Adrenal gland (tissue), 5 donors: ENCODE measurements at regions not wholly inside any gene's neighbourhood (a gene's known extent, or its start where the extent isn't known, plus 50 kb on each side); places are given as distances from the start of the nearest gene placed in this dataset.

Experiments
- POLR2A ChIP-seq, 2 donors: fragments of 450-650 bp; IDR thresholded peaks; one replicate each; pipeline ENCODE4 v1.6.1; 2017; ENCODE audit warnings: antibody characterized with exemption in 2 of 2, mild to moderate bottlenecking in 2 of 2, moderate library complexity in 1 of 2
- TF ChIP-seq, protein P1 (sequence below), 6 experiments: fragments of 450-650 bp in 4 of 6; fragments of 200-600 bp in 2 of 6; sonication (generic) in 1 of 6; IDR thresholded peaks; 1 replicate in 5 of 6; 2 replicates in 1 of 6; pipeline versions ENCODE4 v1.5.1 to v1.8.0; 2016 to 2021; ENCODE audit warnings: antibody characterized with exemption in 6 of 6, mild to moderate bottlenecking in 2 of 6, moderate library complexity in 1 of 6
- donor health status: DM: no; HTN: no; CAD: no.

DNA sequence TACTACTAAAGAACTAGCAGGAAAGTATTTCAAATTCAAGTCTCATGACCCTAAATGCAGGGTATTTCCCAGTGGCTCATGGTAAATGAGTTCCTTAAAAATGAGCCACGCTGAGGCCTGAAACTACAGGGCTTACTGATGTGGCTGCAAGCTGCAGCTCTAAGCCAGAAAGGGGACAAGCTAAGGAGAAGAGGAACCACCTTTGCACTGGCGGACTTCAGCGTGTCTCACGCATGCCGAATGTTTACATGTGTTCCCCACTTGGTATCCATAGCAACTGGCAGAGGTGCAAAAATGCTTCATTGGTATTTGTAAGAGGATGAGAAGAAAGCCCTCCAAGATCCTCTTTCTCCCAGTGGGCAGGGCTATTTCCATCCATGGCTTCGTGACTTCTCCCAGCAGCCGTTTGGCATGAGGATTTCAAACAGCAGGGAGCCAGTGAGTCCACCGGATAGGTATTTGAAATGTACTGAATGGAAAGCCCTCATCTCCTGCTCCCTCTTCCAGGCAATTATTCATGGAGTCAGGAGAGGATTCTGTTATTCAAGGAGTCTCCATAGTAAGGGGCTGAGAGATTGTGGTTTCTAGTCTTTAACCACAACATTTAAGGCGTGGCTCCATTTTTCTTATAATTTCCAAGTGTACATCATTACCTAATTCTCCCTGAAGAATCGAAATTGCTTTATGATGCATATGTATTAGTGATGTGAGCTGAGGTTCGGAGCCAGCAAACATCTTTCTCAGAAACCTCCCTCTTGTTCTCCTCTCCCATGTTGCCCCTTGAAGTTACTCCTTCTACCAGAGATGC, 55.3 kb upstream of the CD44 start:
- no peak for TF ChIP-seq POLR2A (IDR thresholded peaks at IDR 0.05)
- TF ChIP-seq, protein P1, sequence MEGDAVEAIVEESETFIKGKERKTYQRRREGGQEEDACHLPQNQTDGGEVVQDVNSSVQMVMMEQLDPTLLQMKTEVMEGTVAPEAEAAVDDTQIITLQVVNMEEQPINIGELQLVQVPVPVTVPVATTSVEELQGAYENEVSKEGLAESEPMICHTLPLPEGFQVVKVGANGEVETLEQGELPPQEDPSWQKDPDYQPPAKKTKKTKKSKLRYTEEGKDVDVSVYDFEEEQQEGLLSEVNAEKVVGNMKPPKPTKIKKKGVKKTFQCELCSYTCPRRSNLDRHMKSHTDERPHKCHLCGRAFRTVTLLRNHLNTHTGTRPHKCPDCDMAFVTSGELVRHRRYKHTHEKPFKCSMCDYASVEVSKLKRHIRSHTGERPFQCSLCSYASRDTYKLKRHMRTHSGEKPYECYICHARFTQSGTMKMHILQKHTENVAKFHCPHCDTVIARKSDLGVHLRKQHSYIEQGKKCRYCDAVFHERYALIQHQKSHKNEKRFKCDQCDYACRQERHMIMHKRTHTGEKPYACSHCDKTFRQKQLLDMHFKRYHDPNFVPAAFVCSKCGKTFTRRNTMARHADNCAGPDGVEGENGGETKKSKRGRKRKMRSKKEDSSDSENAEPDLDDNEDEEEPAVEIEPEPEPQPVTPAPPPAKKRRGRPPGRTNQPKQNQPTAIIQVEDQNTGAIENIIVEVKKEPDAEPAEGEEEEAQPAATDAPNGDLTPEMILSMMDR (IDR thresholded peaks at IDR 0.05): no peak
